ENCODE measurements at regions not wholly inside any gene's neighbourhood (a gene's known extent, or its start where the extent isn't known, plus 50 kb on each side); places are given as distances from the start of the nearest gene placed in this dataset.
A peak's percentile ranks its signal among the peaks of the same experiment; 100 is the strongest.

GRCh38 chr3:147809206-147809605 lies 400.0 kb downstream of the ZIC1 start:
- ATAC-seq (no peak), DNase-seq (no peak)
- intact Hi-C loops (cut with micrococcal nuclease): no loop called here

- DNase-seq (no peak), ATAC-seq (no peak)
- intact Hi-C loops (cut with micrococcal nuclease): no loop called here
Measured at GRCh38 chr3:147812186-147812911, 403.2 kb downstream of the ZIC1 start.

GRCh38 chr3:147813256-147813655 lies 404.1 kb downstream of the ZIC1 start:
- ATAC-seq (no peak), DNase-seq (no peak)
- intact Hi-C loops (cut with micrococcal nuclease): no loop called here

- peak; percentile 62 for ATAC-seq
- DNase-seq: peak; percentile 38
- intact Hi-C loops (cut with micrococcal nuclease): no loop called here
Measured at GRCh38 chr3:147816752-147817151, 407.6 kb downstream of the ZIC1 start.

- intact Hi-C loops (cut with micrococcal nuclease): no loop called here
- DNase-seq: no peak
- no peak for ATAC-seq
Measured at GRCh38 chr3:147832611-147833010, 423.4 kb downstream of the ZIC1 start.

GRCh38 chr3:147836330-147836729 lies 427.2 kb downstream of the ZIC1 start:
- DNase-seq (no peak), ATAC-seq (no peak)
- intact Hi-C loops (cut with micrococcal nuclease): no loop called here

- ATAC-seq (no peak), DNase-seq (no peak)
- intact Hi-C loops (cut with micrococcal nuclease): no loop called here
Measured at GRCh38 chr3:147838652-147839051, 429.5 kb downstream of the ZIC1 start.

- ATAC-seq (no peak), DNase-seq (no peak)
- intact Hi-C loops (cut with micrococcal nuclease): no loop called here
Measured at GRCh38 chr3:147843331-147843730, 434.2 kb downstream of the ZIC1 start.

GRCh38 chr3:147846293-147846692 lies 437.1 kb downstream of the ZIC1 start:
- ATAC-seq: no peak
- intact Hi-C loops (cut with micrococcal nuclease): no loop called here
- no peak for DNase-seq

GRCh38 chr3:147846854-147847478 lies 437.8 kb downstream of the ZIC1 start:
- DNase-seq (no peak), ATAC-seq (no peak)
- intact Hi-C loops (cut with micrococcal nuclease): no loop called here

- intact Hi-C loops (cut with micrococcal nuclease): no loop called here
- DNase-seq (no peak), ATAC-seq (no peak)
Measured at GRCh38 chr3:147851062-147851461, 441.9 kb downstream of the ZIC1 start.

GRCh38 chr3:147854542-147854941 lies 445.4 kb downstream of the ZIC1 start:
- no peak for ATAC-seq
- DNase-seq: no peak
- intact Hi-C loops (cut with micrococcal nuclease): no loop called here

GRCh38 chr3:147864754-147865354 lies 455.7 kb downstream of the ZIC1 start:
- no peak for DNase-seq
- no peak for ATAC-seq
- intact Hi-C loops (cut with micrococcal nuclease): no loop called here

GRCh38 chr3:147866561-147866960 lies 457.4 kb downstream of the ZIC1 start:
- intact Hi-C loops (cut with micrococcal nuclease): no loop called here
- DNase-seq (no peak), ATAC-seq (no peak)

- intact Hi-C loops (cut with micrococcal nuclease): no loop called here
- no peak for ATAC-seq
- DNase-seq: no peak
Measured at GRCh38 chr3:147872568-147872967, 463.4 kb downstream of the ZIC1 start.

GRCh38 chr3:147875498-147875897 lies 466.3 kb downstream of the ZIC1 start:
- intact Hi-C loops (cut with micrococcal nuclease): no loop called here
- DNase-seq (no peak), ATAC-seq (no peak)

- ATAC-seq: no peak
Measured at GRCh38 chr3:147881933-147882332, 472.8 kb downstream of the ZIC1 start.

GRCh38 chr3:147886879-147887278 lies 477.7 kb downstream of the ZIC1 start:
- no peak for ATAC-seq
- intact Hi-C loops (cut with micrococcal nuclease): no loop called here

More at GRCh38 chr3:147881933-147882332, 472.8 kb downstream of the ZIC1 start:
- DNase-seq: no peak
- intact Hi-C loops (cut with micrococcal nuclease): no loop called here

GRCh38 chr3:147887797-147888196 lies 478.6 kb downstream of the ZIC1 start:
- no peak for ATAC-seq
- DNase-seq: no peak
- intact Hi-C loops (cut with micrococcal nuclease): no loop called here

More at GRCh38 chr3:147886879-147887278, 477.7 kb downstream of the ZIC1 start:
- no peak for DNase-seq

- DNase-seq: no peak
- ATAC-seq: no peak
- intact Hi-C loops (cut with micrococcal nuclease): no loop called here
Measured at GRCh38 chr3:147890114-147890513, 480.9 kb downstream of the ZIC1 start.

GRCh38 chr3:147895509-147895908 lies 486.3 kb downstream of the ZIC1 start:
- DNase-seq: no peak
- ATAC-seq: no peak
- intact Hi-C loops (cut with micrococcal nuclease): no loop called here
